HepG2 (cell line): ENCODE measurements at regions not wholly inside any gene's neighbourhood (a gene's known extent, or its start where the extent isn't known, plus 50 kb on each side); places are given as distances from the start of the nearest gene placed in this dataset.

ENCODE experiments used
- ARID2 ChIP-seq: sonication (generic); formaldehyde crosslinking; IDR thresholded peaks from 2 replicates; pipeline ENCODE4 v1.8.1; 2022; ENCODE audit warnings: mild to moderate bottlenecking, missing genetic modification reagents, borderline replicate concordance
- FOXO4 ChIP-seq: sonication (generic); formaldehyde crosslinking; conservative IDR thresholded peaks from 2 replicates; pipeline ENCODE4 v1.8.1; 2023; ENCODE audit warnings: missing genetic modification reagents
- HINFP ChIP-seq: sonication (generic); formaldehyde crosslinking; IDR thresholded peaks from 2 replicates; pipeline ENCODE4 v1.4.0; 2020; ENCODE audit warnings: low read depth, mild to moderate bottlenecking, missing genetic modification reagents
- MXD4 ChIP-seq: IDR thresholded peaks from 2 replicates; pipeline ENCODE4 v1.6.1; 2016; ENCODE audit warnings: mild to moderate bottlenecking, missing biosample characterization, missing genetic modification reagents
- NFATC3 ChIP-seq: sonication (generic); formaldehyde crosslinking; IDR thresholded peaks from 2 replicates; pipeline ENCODE4 v1.5.1; 2020; ENCODE audit warnings: mild to moderate bottlenecking, missing genetic modification reagents
- NFRKB ChIP-seq: fragments of 450-650 bp; IDR thresholded peaks from 2 replicates; pipeline ENCODE4 v1.6.1; 2017
- NR3C1 ChIP-seq: sonication (generic); formaldehyde crosslinking; IDR thresholded peaks from 2 replicates; pipeline ENCODE4 v1.4.0; 2020; ENCODE audit warnings: missing genetic modification reagents
- PHF8 ChIP-seq: sonication (generic); formaldehyde crosslinking; IDR thresholded peaks from 2 replicates; pipeline ENCODE4 v1.5.0; 2020; ENCODE audit warnings: missing genetic modification reagents
- SNAPC4 ChIP-seq: sonication (generic); formaldehyde crosslinking; IDR thresholded peaks from 2 replicates; pipeline ENCODE4 v1.4.0; 2020; ENCODE audit warnings: mild to moderate bottlenecking, missing genetic modification reagents
- SNAPC5 ChIP-seq: sonication (generic); formaldehyde crosslinking; IDR thresholded peaks from 2 replicates; pipeline ENCODE4 v1.8.1; 2023; ENCODE audit warnings: mild to moderate bottlenecking, missing genetic modification reagents, borderline replicate concordance
- SNRNP70 ChIP-seq: fragments of 200-400 bp; formaldehyde crosslinking; IDR thresholded peaks from 2 replicates; pipeline ENCODE4 v1.6.1; 2017; ENCODE audit warnings: mild to moderate bottlenecking, low read depth, low read length, moderate library complexity
- SP140L ChIP-seq: sonication (generic); formaldehyde crosslinking; IDR thresholded peaks from 2 replicates; pipeline ENCODE4 v1.4.0; 2020; ENCODE audit warnings: missing genetic modification reagents, borderline replicate concordance
- SP4 ChIP-seq: sonication (generic); formaldehyde crosslinking; IDR thresholded peaks from 2 replicates; pipeline ENCODE4 v1.8.1; 2023; ENCODE audit warnings: mild to moderate bottlenecking, missing genetic modification reagents
- TP53 ChIP-seq: sonication (generic); formaldehyde crosslinking; conservative IDR thresholded peaks from 2 replicates; pipeline ENCODE4 v1.4.0; 2020; ENCODE audit warnings: missing genetic modification reagents
- ZBTB20 ChIP-seq: sonication (generic); formaldehyde crosslinking; IDR thresholded peaks from 2 replicates; pipeline ENCODE4 v1.8.1; 2023; ENCODE audit warnings: missing genetic modification reagents, low read depth, mild to moderate bottlenecking, borderline replicate concordance
- ZIK1 ChIP-seq: sonication (generic); formaldehyde crosslinking; IDR thresholded peaks from 2 replicates; pipeline ENCODE4 v1.5.0; 2020; ENCODE audit warnings: mild to moderate bottlenecking, low read depth, missing genetic modification reagents, borderline replicate concordance
- ZNF496 ChIP-seq: sonication (generic); formaldehyde crosslinking; IDR thresholded peaks from 2 replicates; pipeline ENCODE4 v1.8.1; 2023; ENCODE audit warnings: mild to moderate bottlenecking, moderate library complexity, missing genetic modification reagents; ENCODE audit not compliant: insufficient replicate concordance
- ZNF749 ChIP-seq: sonication (generic); formaldehyde crosslinking; IDR thresholded peaks from 2 replicates; pipeline ENCODE4 v1.8.0; 2022; ENCODE audit warnings: mild to moderate bottlenecking, missing genetic modification reagents, moderate library complexity, borderline replicate concordance
- ZNF766 ChIP-seq: sonication (generic); formaldehyde crosslinking; IDR thresholded peaks from 2 replicates; pipeline ENCODE4 v1.5.0; 2020; ENCODE audit warnings: missing genetic modification reagents, borderline replicate concordance
- ZNF788 ChIP-seq: sonication (generic); formaldehyde crosslinking; IDR thresholded peaks from 2 replicates; pipeline ENCODE4 v1.5.0; 2020; ENCODE audit warnings: mild to moderate bottlenecking, missing genetic modification reagents, borderline replicate concordance
- ZSCAN25 ChIP-seq: sonication (generic); formaldehyde crosslinking; IDR thresholded peaks from 2 replicates; pipeline ENCODE4 v1.8.0; 2022; ENCODE audit warnings: mild to moderate bottlenecking, missing genetic modification reagents
- TF ChIP-seq, protein P1 (sequence below): sonication (generic); formaldehyde crosslinking; IDR thresholded peaks from 2 replicates; pipeline ENCODE4 v1.4.0; 2020; ENCODE audit warnings: missing genetic modification reagents

DNA sequence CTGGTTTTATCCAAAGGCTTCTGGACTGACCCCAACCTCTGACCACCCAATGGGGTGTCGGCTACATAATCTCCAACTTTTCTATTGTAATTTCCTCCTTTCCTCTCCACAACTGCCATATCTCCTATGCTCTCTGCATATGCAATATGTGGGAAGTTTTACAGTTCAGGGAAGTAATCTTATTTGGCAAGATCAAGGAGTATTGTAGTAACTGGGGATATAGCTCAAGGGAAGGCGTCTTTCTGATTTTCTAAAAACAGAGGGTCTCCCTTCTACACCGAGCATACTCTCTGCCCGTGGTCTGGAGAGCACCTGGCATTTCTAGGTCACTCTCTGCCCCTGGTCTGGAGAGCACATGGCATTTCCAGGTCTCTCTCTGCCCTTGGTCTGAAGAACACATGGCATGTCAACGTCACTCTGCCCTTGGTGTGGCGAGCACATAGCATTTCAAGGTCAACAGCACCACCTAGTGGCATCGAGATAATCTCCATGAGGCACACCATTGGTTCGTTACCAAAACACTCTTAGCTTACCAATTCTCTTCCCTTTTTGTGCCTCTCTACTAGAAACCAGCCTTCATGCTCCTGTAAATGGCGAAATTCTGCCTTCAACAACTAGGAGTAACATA is 616.4 kb upstream of the NUDT12 start (continued):
- no peak for TF ChIP-seq SNAPC4 (CRISPR knock-in tag)
- TF ChIP-seq, protein P1, sequence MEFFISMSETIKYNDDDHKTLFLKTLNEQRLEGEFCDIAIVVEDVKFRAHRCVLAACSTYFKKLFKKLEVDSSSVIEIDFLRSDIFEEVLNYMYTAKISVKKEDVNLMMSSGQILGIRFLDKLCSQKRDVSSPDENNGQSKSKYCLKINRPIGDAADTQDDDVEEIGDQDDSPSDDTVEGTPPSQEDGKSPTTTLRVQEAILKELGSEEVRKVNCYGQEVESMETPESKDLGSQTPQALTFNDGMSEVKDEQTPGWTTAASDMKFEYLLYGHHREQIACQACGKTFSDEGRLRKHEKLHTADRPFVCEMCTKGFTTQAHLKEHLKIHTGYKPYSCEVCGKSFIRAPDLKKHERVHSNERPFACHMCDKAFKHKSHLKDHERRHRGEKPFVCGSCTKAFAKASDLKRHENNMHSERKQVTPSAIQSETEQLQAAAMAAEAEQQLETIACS (CRISPR knock-in tag), result no peak
- no peak for TF ChIP-seq SP4 (CRISPR knock-in tag)
- TF ChIP-seq SNAPC5 (CRISPR knock-in tag), result no peak
- TF ChIP-seq ZNF788 (CRISPR knock-in tag), result no peak
- no peak for TF ChIP-seq ZIK1
- no peak for TF ChIP-seq NFRKB
- TF ChIP-seq PHF8 (CRISPR knock-in tag), result no peak
- TF ChIP-seq ZSCAN25 (CRISPR knock-in tag), result no peak
- TF ChIP-seq ZNF766 (CRISPR knock-in tag), result no peak
- TF ChIP-seq SNRNP70, result no peak
- TF ChIP-seq SP140L (CRISPR knock-in tag), result no peak
- TF ChIP-seq ARID2 (CRISPR knock-in tag), result no peak
- no peak for TF ChIP-seq FOXO4
- no peak for TF ChIP-seq ZNF749 (CRISPR knock-in tag)
- TF ChIP-seq NFATC3 (CRISPR knock-in tag), result no peak
- no peak for TF ChIP-seq NR3C1
- TF ChIP-seq HINFP (CRISPR knock-in tag), result no peak
- TF ChIP-seq ZNF496 (CRISPR knock-in tag), result no peak
- TF ChIP-seq TP53 (CRISPR knock-in tag), result no peak
- no peak for TF ChIP-seq ZBTB20 (CRISPR knock-in tag)
- 0 out of 2 replicates have a peak, but pooled peaks have one; percentile 26 for TF ChIP-seq MXD4
